Osteoblast (primary cell): ENCODE measurements at regions not wholly inside any gene's neighbourhood (a gene's known extent, or its start where the extent isn't known, plus 50 kb on each side); places are given as distances from the start of the nearest gene placed in this dataset.

ENCODE experiments used
- DNase-seq: peaks from one replicate; pipeline ENCODE4 v3.0.0; 2011; ENCODE audit warnings: low spot score, mixed read lengths; ENCODE audit not compliant: insufficient read length; ENCODE audit errors: missing footprints
- H2AFZ ChIP-seq: 2 replicates; pipeline ENCODE4 v1.6.0; 2011; ENCODE audit warnings: mild to moderate bottlenecking, low read length
- H3K27ac ChIP-seq: 2 replicates; pipeline ENCODE4 v1.5.1; 2011; ENCODE audit warnings: mild to moderate bottlenecking, low read depth, low read length, moderate library complexity
- H3K27me3 ChIP-seq: 2 replicates; pipeline ENCODE4 v1.6.0; 2012; ENCODE audit warnings: mild to moderate bottlenecking, control low read depth, inconsistent platforms, low read length, moderate library complexity; ENCODE audit not compliant: insufficient read depth
- H3K36me3 ChIP-seq: 2 replicates; pipeline ENCODE4 v1.5.1; 2011; ENCODE audit warnings: mild to moderate bottlenecking, low read length, control low read depth, moderate library complexity; ENCODE audit not compliant: insufficient read depth
- H3K4me1 ChIP-seq: 2 replicates; pipeline ENCODE4 v1.5.1; 2011; ENCODE audit warnings: mild to moderate bottlenecking, low read length, control low read depth, moderate library complexity; ENCODE audit not compliant: insufficient read depth
- H3K4me2 ChIP-seq: 2 replicates; pipeline ENCODE4 v1.6.0; 2011; ENCODE audit warnings: mild to moderate bottlenecking, low read length; ENCODE audit not compliant: insufficient read depth
- H3K4me3 ChIP-seq: fragments of 200-600 bp; sonication (generic); 3 replicates; pipeline ENCODE4 v1.5.1; 2012; ENCODE audit warnings: mild to moderate bottlenecking, low read length, inconsistent platforms; ENCODE audit not compliant: insufficient read depth
- H3K79me2 ChIP-seq: 2 replicates; pipeline ENCODE4 v1.6.0; 2012; ENCODE audit warnings: mild to moderate bottlenecking, low read length, control low read depth, inconsistent platforms; ENCODE audit not compliant: insufficient read depth
- H3K9me3 ChIP-seq: 2 replicates; pipeline ENCODE4 v1.5.1; 2011; ENCODE audit warnings: low read depth, low read length, control low read depth
- H4K20me1 ChIP-seq: 2 replicates; pipeline ENCODE4 v1.6.0; 2012; ENCODE audit warnings: mild to moderate bottlenecking, low read length, control low read depth; ENCODE audit not compliant: insufficient read depth
- TF ChIP-seq, protein P1 (sequence below): IDR thresholded peaks from 2 replicates; pipeline ENCODE4 v1.5.1; 2011; ENCODE audit warnings: mild to moderate bottlenecking, low read depth, low read length, moderate library complexity; ENCODE audit errors: extremely low read depth

DNA sequence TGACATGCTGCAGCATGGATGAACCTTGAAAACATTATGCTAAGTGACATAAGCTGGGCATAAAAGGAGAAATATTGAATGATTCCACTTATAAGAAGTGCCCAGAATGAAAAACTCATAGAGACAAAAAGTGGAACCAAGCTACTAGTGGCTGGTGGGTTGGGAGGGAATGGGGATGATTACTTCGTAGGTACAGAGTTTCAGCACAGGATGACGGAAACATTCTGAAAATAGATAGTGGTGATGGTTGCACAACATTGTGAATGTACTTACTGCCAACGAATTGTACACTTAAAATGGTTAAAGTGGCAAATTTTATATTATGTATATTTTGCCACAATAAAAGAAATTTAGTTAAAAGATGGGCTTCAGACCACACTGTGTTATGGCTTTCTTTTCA, 93.6 kb downstream of the RPLP1 start:
- Histone ChIP-seq H3K27me3 (peaks cover 39% of the 10 kb centered on the region), H3K9me3 (no peaks in the 10 kb centered on the region), H3K4me1 (no peaks in the 10 kb centered on the region), H3K36me3 (no peaks in the 10 kb centered on the region), H2AFZ (no peak overlapping the region), H3K4me2 (no peak overlapping the region), H3K4me3 (no peak overlapping the region), H3K79me2 (no peaks in the 10 kb centered on the region), H3K27ac (no peak overlapping the region), H4K20me1 (no peaks in the 10 kb centered on the region)
- no peak for DNase-seq
- TF ChIP-seq, protein P1, sequence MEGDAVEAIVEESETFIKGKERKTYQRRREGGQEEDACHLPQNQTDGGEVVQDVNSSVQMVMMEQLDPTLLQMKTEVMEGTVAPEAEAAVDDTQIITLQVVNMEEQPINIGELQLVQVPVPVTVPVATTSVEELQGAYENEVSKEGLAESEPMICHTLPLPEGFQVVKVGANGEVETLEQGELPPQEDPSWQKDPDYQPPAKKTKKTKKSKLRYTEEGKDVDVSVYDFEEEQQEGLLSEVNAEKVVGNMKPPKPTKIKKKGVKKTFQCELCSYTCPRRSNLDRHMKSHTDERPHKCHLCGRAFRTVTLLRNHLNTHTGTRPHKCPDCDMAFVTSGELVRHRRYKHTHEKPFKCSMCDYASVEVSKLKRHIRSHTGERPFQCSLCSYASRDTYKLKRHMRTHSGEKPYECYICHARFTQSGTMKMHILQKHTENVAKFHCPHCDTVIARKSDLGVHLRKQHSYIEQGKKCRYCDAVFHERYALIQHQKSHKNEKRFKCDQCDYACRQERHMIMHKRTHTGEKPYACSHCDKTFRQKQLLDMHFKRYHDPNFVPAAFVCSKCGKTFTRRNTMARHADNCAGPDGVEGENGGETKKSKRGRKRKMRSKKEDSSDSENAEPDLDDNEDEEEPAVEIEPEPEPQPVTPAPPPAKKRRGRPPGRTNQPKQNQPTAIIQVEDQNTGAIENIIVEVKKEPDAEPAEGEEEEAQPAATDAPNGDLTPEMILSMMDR = no peak

- Histone ChIP-seq H3K4me1 (no peaks in the 10 kb centered on the region), H3K27ac (no peak overlapping the region), H4K20me1 (no peaks in the 10 kb centered on the region), H3K27me3 (peaks cover 27% of the 10 kb centered on the region), H3K79me2 (no peaks in the 10 kb centered on the region), H3K4me2 (no peak overlapping the region), H3K9me3 (peaks cover 5% of the 10 kb centered on the region), H2AFZ (no peak overlapping the region), H3K4me3 (no peak overlapping the region), H3K36me3 (no peaks in the 10 kb centered on the region)
- DNase-seq = no peak
- TF ChIP-seq, protein P1 = no peak
Measured at GRCh38 chr15:69548395-69549180, 96.0 kb downstream of the RPLP1 start.

DNA sequence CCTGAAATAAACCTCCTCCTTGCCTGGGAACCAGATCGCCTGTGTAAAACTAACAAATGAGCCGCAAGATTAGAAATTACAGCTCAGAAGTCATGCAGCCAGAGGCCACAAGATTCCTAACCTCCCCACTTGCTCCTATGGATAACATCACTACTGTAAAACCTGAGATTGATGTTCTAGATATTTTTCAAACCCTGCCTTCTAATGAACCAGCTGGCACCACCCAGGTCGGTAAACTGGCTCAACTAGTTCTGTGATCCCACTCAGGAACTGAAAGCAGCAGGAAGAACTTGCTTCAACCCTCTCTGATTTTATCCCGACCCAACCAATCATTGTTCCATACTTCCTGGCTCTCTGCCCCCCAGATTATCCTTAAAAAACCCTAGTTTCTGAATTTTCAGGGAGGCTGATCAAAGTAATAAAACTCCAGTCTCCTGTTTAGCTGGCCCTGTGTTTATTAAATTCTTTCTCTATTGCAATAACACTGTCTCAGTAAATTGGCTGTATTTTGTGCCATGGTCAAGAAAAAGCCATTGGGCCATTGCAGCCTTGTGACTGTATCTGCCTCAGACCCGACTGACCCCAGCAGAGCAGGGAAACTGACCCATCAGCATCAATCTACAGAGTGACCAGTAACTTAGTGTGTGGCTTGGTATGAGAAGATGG, 98.9 kb downstream of the RPLP1 start:
- Histone ChIP-seq H3K36me3 (no peaks in the 10 kb centered on the region), H3K27me3 (peaks cover 18% of the 10 kb centered on the region), H3K79me2 (no peaks in the 10 kb centered on the region), H3K4me2 (no peak overlapping the region), H4K20me1 (no peaks in the 10 kb centered on the region), H2AFZ (no peak overlapping the region), H3K4me1 (peaks cover 6% of the 10 kb centered on the region), H3K9me3 (peaks cover 5% of the 10 kb centered on the region), H3K4me3 (no peak overlapping the region), H3K27ac (no peak overlapping the region)
- DNase-seq = no peak
- TF ChIP-seq, protein P1 = no peak

DNA sequence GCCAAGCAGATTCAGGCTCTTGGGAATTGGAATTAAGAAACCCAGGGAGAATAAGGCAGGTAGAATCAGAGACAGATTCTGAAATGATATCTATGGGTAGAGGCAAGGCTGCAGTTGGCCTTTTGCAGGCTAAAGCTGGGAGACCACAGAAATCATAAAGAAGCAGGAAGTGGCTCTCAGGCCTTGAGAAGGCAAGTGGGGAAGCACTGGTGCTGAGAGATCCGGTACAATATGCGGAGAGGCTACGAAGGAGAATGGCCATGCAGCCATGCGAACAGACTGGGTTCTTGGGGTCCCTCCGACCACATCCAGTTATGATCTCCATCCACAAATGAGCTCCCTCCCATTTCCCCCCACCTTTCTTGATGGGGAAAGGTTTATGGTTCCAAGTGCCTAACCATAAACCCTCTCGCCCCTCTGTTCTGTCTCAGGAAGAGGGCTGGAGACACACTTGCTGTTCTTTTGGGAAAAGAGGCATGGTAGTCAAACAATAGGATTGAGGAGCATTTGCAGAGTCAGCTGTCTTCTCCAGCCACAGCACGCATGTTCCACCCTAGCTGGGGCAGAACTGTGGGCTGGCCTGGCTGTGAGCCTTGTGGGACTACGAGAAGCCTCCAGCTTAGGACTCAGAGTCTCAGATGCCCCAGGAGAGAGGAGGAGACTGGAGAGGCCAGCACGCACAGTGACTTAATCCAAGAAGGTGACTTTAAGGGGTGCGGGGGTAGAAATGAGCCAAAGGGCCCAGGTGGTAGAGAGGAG, 99.6 kb downstream of the RPLP1 start:
- no peak for DNase-seq
- peaks cover 13% of the 10 kb centered on the region for H3K4me1 ChIP-seq
- no peaks in the 10 kb centered on the region for H3K79me2 ChIP-seq
- TF ChIP-seq, protein P1 = no peak
- H4K20me1 ChIP-seq = no peaks in the 10 kb centered on the region
- no peak overlapping the region for H2AFZ ChIP-seq
- peaks cover 5% of the 10 kb centered on the region for H3K9me3 ChIP-seq
- no peaks in the 10 kb centered on the region for H3K36me3 ChIP-seq
- H3K27me3 ChIP-seq = peaks cover 18% of the 10 kb centered on the region
- no peak overlapping the region for H3K4me3 ChIP-seq
- H3K4me2 ChIP-seq = no peak overlapping the region
- H3K27ac ChIP-seq = no peak overlapping the region
